Bronchial epithelial cell (primary cell): ENCODE measurements at regions not wholly inside any gene's neighbourhood (a gene's known extent, or its start where the extent isn't known, plus 50 kb on each side); places are given as distances from the start of the nearest gene placed in this dataset.
"Not testable (repeated sequence)": the region's sequence is repeated elsewhere in the genome, so short reads cannot be mapped to it uniquely, and the experiment has no call there.

Source experiments
- DNase-seq: peaks from one replicate; pipeline ENCODE4 v3.0.0-alpha.2; 2010; ENCODE audit warnings: low read depth
- FAIRE-seq: peaks from 2 replicates; lab custom pipeline; 2011; peaks lifted over from hg19 to GRCh38; lab: Jason Lieb, UNC
- H3K27me3 ChIP-seq: 2 replicates; pipeline ENCODE4 v1.5.1; 2011; ENCODE audit warnings: low read length; ENCODE audit not compliant: control insufficient read depth, insufficient read depth
- H3K36me3 ChIP-seq: 2 replicates; pipeline ENCODE4 v1.5.1; 2011; ENCODE audit warnings: low read length; ENCODE audit not compliant: control insufficient read depth, insufficient read depth
- H3K4me3 ChIP-seq: 2 replicates; pipeline ENCODE4 v1.5.1; 2011; ENCODE audit warnings: mild to moderate bottlenecking, low read depth, low read length, control low read depth
- TF ChIP-seq, protein P1 (sequence below): IDR thresholded peaks from 2 replicates; pipeline ENCODE4 v1.5.1; 2011; ENCODE audit warnings: mild to moderate bottlenecking, moderate library complexity, low read length, control low read depth, inconsistent platforms; ENCODE audit not compliant: insufficient read depth, severe bottlenecking

DNA sequence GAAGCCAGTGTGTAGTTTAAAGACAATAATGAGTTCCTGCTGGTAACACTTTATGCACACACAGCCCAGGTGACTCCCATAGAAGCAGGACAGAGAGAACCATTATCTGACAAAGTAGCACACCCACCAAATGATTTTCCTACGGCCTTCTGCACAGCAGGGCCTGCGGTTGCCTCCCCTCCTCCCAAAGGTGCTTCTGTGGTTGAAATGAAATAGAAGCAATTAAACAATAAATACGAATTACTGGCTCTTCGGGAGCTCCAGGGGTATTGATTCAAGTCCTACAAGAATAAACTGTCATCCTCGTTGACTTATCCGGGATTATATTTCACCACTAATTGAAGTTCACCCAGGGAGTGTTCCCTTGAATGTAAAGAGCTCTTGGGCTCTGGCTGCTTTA is 172.1 kb downstream of the ACTR3B start:
- no peaks in the 10 kb centered on the region for H3K27me3 ChIP-seq
- TF ChIP-seq, protein P1, sequence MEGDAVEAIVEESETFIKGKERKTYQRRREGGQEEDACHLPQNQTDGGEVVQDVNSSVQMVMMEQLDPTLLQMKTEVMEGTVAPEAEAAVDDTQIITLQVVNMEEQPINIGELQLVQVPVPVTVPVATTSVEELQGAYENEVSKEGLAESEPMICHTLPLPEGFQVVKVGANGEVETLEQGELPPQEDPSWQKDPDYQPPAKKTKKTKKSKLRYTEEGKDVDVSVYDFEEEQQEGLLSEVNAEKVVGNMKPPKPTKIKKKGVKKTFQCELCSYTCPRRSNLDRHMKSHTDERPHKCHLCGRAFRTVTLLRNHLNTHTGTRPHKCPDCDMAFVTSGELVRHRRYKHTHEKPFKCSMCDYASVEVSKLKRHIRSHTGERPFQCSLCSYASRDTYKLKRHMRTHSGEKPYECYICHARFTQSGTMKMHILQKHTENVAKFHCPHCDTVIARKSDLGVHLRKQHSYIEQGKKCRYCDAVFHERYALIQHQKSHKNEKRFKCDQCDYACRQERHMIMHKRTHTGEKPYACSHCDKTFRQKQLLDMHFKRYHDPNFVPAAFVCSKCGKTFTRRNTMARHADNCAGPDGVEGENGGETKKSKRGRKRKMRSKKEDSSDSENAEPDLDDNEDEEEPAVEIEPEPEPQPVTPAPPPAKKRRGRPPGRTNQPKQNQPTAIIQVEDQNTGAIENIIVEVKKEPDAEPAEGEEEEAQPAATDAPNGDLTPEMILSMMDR: no peak

DNA sequence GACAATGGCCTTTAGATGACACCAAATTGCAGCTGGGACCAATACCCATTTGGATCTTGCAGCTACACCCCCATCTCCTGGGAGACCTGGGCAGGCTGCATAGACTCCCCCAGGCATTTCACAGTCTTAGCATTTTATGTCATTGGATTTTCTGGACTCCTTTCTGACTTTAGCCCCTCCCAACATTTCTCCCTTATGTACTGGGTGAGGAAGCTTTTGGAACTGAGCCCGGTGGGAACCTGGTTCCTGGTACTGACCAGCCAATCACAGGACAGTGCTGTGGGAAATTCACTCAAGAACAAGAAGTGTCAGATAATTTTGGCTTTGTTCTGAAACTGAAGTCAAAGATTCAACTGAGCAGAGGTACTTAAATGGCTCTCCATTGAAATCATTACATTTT is 177.7 kb downstream of the ACTR3B start:
- Histone ChIP-seq H3K27me3 (no peaks in the 10 kb centered on the region), H3K4me3 (no peak overlapping the region), H3K36me3 (no peaks in the 10 kb centered on the region)
- DNase-seq: no peak
- no peak for FAIRE-seq
- TF ChIP-seq, protein P1: no peak

More for the DNA sequence above, 172.1 kb downstream of the ACTR3B start:
- H3K4me3 ChIP-seq: no peak overlapping the region
- DNase-seq (no peak), FAIRE-seq (no peak)
- H3K36me3 ChIP-seq: no peaks in the 10 kb centered on the region

DNA sequence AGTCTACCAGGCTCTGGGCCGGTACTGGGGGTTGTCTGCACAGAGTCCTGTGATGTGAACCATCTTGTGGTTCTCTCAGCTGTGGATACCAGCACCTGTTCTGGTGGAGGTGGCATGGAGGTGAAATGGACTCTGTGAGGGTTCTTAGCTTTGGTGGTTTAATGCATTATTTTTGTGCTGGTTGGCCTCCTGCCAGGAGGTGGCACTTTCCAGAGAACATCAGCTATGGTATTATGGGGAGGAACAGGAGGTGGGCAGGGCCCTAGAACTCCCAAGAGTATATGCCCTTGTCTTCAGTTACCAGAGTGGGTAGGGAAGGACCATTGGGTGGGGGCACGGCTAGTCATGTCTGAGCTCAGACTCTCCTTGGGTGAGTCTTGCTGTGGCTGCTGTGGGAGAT is 187.1 kb downstream of the ACTR3B start:
- FAIRE-seq, H3K27me3 ChIP-seq, DNase-seq, H3K36me3 ChIP-seq, H3K4me3 ChIP-seq: not testable (repeated sequence)

DNA sequence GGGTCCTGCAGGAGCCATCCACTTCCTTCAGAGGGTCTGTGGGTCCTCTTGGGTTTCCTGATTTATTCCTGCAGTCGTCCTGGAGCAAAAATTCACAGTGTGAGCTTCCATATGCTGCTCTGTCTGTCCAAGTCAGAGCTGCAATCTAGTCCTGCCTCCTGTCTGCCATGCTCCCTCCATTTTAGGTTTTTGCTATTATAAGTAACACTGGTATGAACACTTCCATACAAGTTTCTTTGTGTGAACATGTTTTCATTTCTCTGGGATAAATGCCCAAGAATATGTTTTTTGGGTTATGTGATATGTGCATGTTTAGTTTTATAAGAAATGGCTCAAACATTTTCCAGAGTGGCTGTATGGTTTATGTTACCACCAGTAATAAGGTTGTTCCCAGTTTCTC is 188.1 kb downstream of the ACTR3B start:
- FAIRE-seq (no peak), DNase-seq (no peak)
- no peaks in the 10 kb centered on the region for H3K36me3 ChIP-seq
- H3K4me3 ChIP-seq: no peak overlapping the region
- no peaks in the 10 kb centered on the region for H3K27me3 ChIP-seq
- TF ChIP-seq, protein P1: no peak

DNA sequence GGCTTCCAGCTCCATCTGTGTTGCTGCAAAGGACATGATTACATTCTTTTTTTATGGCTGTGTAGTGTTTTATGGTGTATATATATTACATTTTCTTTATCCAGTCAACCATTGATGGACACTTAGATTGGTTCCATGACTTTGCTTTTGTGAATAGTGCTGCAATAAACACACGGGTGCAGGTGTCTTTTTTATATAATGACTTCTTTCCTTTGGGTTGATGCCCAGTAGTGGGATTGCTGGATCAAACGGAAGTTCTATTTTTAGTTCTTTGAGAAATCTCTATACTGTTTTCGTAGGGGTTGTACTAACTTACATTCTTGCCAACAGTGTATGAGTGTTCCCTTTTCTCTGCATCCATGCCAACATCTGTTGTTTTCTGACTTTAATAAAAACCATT is 189.7 kb downstream of the ACTR3B start:
- no peak for FAIRE-seq
- H3K27me3 ChIP-seq: no peaks in the 10 kb centered on the region
- TF ChIP-seq, protein P1: no peak

DNA sequence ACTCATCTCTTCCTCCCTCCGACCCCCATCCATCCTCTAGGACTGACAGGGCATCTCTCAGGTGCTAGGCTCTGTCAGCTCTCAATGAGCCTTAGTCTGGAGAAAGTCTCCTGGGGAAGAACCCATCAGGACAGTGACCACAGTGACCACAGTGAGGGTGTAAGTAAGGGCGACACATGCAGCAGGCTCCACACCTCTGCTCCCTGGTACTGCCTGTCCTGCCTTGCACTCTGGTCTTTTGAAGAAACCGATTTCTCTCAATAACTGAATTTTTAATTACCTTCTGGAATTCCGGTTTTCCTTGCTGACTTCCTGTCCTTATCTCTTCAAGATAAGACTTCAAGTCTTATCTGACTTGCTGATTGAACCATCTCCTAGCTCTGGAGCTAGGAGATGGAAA is 190.2 kb downstream of the ACTR3B start:
- Histone ChIP-seq H3K27me3 (no peaks in the 10 kb centered on the region), H3K4me3 (no peak overlapping the region), H3K36me3 (no peaks in the 10 kb centered on the region)
- TF ChIP-seq, protein P1: no peak
- DNase-seq (no peak), FAIRE-seq (peak; percentile 91)

More for the DNA sequence above, 189.7 kb downstream of the ACTR3B start:
- Histone ChIP-seq H3K36me3 (no peaks in the 10 kb centered on the region), H3K4me3 (no peak overlapping the region)
- DNase-seq: no peak
